Stimulated activated CD4-positive, alpha-beta T cell treated with anti-CD3 and anti-CD28 coated beads, Interleukin-1b, Interleukin-23, amount 100 ng/mL, for 24 hours (primary cell): ENCODE measurements at regions not wholly inside any gene's neighbourhood (a gene's known extent, or its start where the extent isn't known, plus 50 kb on each side); places are given as distances from the start of the nearest gene placed in this dataset.
"Not testable (repeated sequence)": the region's sequence is repeated elsewhere in the genome, so short reads cannot be mapped to it uniquely, and the experiment has no call there.

Experiments
- DNase-seq, 4 experiments: peaks; one replicate each; pipeline ENCODE4 v3.0.0-alpha.2; 2020; ENCODE audit warnings: low read depth in 4 of 4, low spot score in 1 of 4

- DNase-seq = no peak
These were observed 362.4 kb upstream of the PKN2 start for GRCh38 chr1:88321706-88322105.

- DNase-seq = no peak
These were observed 359.2 kb upstream of the PKN2 start for GRCh38 chr1:88324899-88325298.

GRCh38 chr1:88327391-88328267 lies 356.4 kb upstream of the PKN2 start:
- no peak for DNase-seq

GRCh38 chr1:88330201-88330600 lies 353.9 kb upstream of the PKN2 start:
- DNase-seq = no peak

- DNase-seq = no peak
These were observed 350.9 kb upstream of the PKN2 start for GRCh38 chr1:88333086-88333695.

- no peak for DNase-seq
These were observed 342.6 kb upstream of the PKN2 start for GRCh38 chr1:88341447-88341846.

GRCh38 chr1:88342081-88342480 lies 342.0 kb upstream of the PKN2 start:
- not testable (repeated sequence) for DNase-seq

- DNase-seq = no peak
These were observed 333.4 kb upstream of the PKN2 start for GRCh38 chr1:88350648-88351047.

GRCh38 chr1:88351960-88352359 lies 332.1 kb upstream of the PKN2 start:
- no peak for DNase-seq

- no peak for DNase-seq
These were observed 329.8 kb upstream of the PKN2 start for GRCh38 chr1:88354256-88354655.

- no peak for DNase-seq
These were observed 326.3 kb upstream of the PKN2 start for GRCh38 chr1:88357729-88358128.

GRCh38 chr1:88371436-88372023 lies 312.5 kb upstream of the PKN2 start:
- DNase-seq = no peak

GRCh38 chr1:88375977-88376376 lies 308.1 kb upstream of the PKN2 start:
- DNase-seq = no peak

- no peak for DNase-seq
These were observed 307.7 kb upstream of the PKN2 start for GRCh38 chr1:88376421-88376820.

GRCh38 chr1:88378560-88378959 lies 305.5 kb upstream of the PKN2 start:
- no peak for DNase-seq

GRCh38 chr1:88394958-88395357 lies 289.1 kb upstream of the PKN2 start:
- DNase-seq = no peak

GRCh38 chr1:88398338-88398737 lies 285.7 kb upstream of the PKN2 start:
- no peak for DNase-seq

GRCh38 chr1:88399690-88400089 lies 284.4 kb upstream of the PKN2 start:
- no peak for DNase-seq

- no peak for DNase-seq
These were observed 282.8 kb upstream of the PKN2 start for GRCh38 chr1:88401313-88401712.

- DNase-seq = no peak
These were observed 279.5 kb upstream of the PKN2 start for GRCh38 chr1:88404582-88404981.

- no peak for DNase-seq
These were observed 276.8 kb upstream of the PKN2 start for GRCh38 chr1:88407248-88407647.

GRCh38 chr1:88421997-88422396 lies 262.1 kb upstream of the PKN2 start:
- no peak for DNase-seq
